ENCODE measurements at regions not wholly inside any gene's neighbourhood (a gene's known extent, or its start where the extent isn't known, plus 50 kb on each side); places are given as distances from the start of the nearest gene placed in this dataset.

GRCh38 chr15:38687775-38688495, 123.3 kb upstream of the RASGRP1 start:
- no peak overlapping the region for H2AFZ ChIP-seq (ENCODE audit: low read length)
- no peak overlapping the region for H3K56ac ChIP-seq (replicated peaks; ENCODE audit: insufficient read length, low read depth, low read length)
- ChIA-PET POLR2A (ENCODE audit: partially characterized antibody) (interaction anchor here (0.6 to 1.3 kb wide), 3 partner anchors 9 to 190 kb away, joined by 3 read pairs; no protein-coding TSS in a partner anchor), CTCF (ENCODE audit: partially characterized antibody) (interaction anchor here (0.6 to 7.4 kb wide), 18 partner anchors 12 to 391 kb away, joined by 3 to 72 read pairs (median 4); partner anchors contain the start of genes FAM98B and RASGRP1)
- H2BK120ac ChIP-seq (replicated peaks; ENCODE audit: low read depth, low read length): no peak overlapping the region
- no peaks in the 10 kb centered on the region for H3K9me3 ChIP-seq (ENCODE audit: insufficient read depth in 2 of 2, low read depth in 1 of 2, low read length in 1 of 2)
- FAIRE-seq (no peak), DNase-seq (ENCODE audit: low read depth in 1 of 2, low spot score in 2 of 2) (no peak)
- H4K5ac ChIP-seq (ENCODE audit: insufficient read length, low read depth, low read length): no peak overlapping the region
- no peak overlapping the region for H3K27ac ChIP-seq (ENCODE audit: low read depth, low read length)
- TF ChIP-seq HDAC2 (IDR thresholded peaks at IDR 0.05; ENCODE audit: borderline replicate concordance in 1 of 2, low read depth in 2 of 2, low read length in 2 of 2) (no peak), NRF1 (IDR thresholded peaks at IDR 0.05; ENCODE audit: low read depth, low read length) (no peak), CEBPB (IDR thresholded peaks at IDR 0.05; ENCODE audit: low read depth, low read length) (no peak), CHD1 (IDR thresholded peaks at IDR 0.05; ENCODE audit: low read depth, low read length) (no peak), FOSL1 (IDR thresholded peaks at IDR 0.05; ENCODE audit: insufficient read depth, low read depth, low read length) (no peak)
- H2BK12ac ChIP-seq (ENCODE audit: low read depth, low read length): no peak overlapping the region
- H3K4me1 ChIP-seq (replicated peaks in 1 of 4; ENCODE audit: control insufficient read depth in 3 of 4, insufficient read depth in 4 of 4, low read length in 3 of 4): peaks cover 0 to 4% (median 0%) of the 10 kb centered on the region in 4 experiments; a peak in 1 of 7 replicates
- H4K20me1 ChIP-seq (replicated peaks in 1 of 2; ENCODE audit: control insufficient read depth in 1 of 2, insufficient read depth in 2 of 2, low read length in 2 of 2): no peaks in the 10 kb centered on the region
- H2AK5ac ChIP-seq (ENCODE audit: low read depth, low read length): no peak overlapping the region
- H3K36me3 ChIP-seq (ENCODE audit: control insufficient read depth in 2 of 4, insufficient read depth in 4 of 4, low read length in 3 of 4): no peaks in the 10 kb centered on the region
- H2BK20ac ChIP-seq (ENCODE audit: low read length): no peak overlapping the region
- no peak overlapping the region for H2BK5ac ChIP-seq (ENCODE audit: low read depth, low read length)
- H3K4me3 ChIP-seq (ENCODE audit: extremely low read depth in 1 of 4, insufficient read depth in 2 of 4, low read depth in 3 of 4, low read length in 4 of 4): no peak overlapping the region
- H3K23ac ChIP-seq (ENCODE audit: insufficient read length): no peak overlapping the region
- no peaks in the 10 kb centered on the region for H3K79me1 ChIP-seq (ENCODE audit: low read depth, low read length)
- H3K14ac ChIP-seq (ENCODE audit: insufficient read length): no peak overlapping the region
- H3K4me2 ChIP-seq (ENCODE audit: insufficient read depth in 1 of 2, low read depth in 2 of 2, low read length in 2 of 2): no peak overlapping the region
- no peak overlapping the region for H4K91ac ChIP-seq (replicated peaks; ENCODE audit: insufficient read length, low read length)
- no peak overlapping the region for H3K9ac ChIP-seq (replicated peaks in 1 of 4; ENCODE audit: extremely low read depth in 1 of 4, low read depth in 3 of 4, low read length in 3 of 4)
- H4K8ac ChIP-seq (ENCODE audit: extremely low read depth, insufficient read depth, low read length): no peak overlapping the region
- H3K23me2 ChIP-seq (ENCODE audit: low read depth, low read length): no peaks in the 10 kb centered on the region
- H3K18ac ChIP-seq (ENCODE audit: extremely low read depth, low read length): no peak overlapping the region
- 91% methylated on average over 7 of the region's 7 CpGs; no CpG with 5 or more reads in 1 of the 2 experiments for WGBS, 2 experiments (ENCODE audit: extremely low coverage in 1 of 2, insufficient coverage in 1 of 2, insufficient read length in 1 of 2, insufficient replicate concordance in 2 of 2, low coverage in 1 of 2, low lambda C conversion rate in 2 of 2, missing lambda C conversion rate in 1 of 2)
- H3K79me2 ChIP-seq (ENCODE audit: control insufficient read depth in 1 of 2, insufficient read depth in 2 of 2, low read length in 2 of 2): no peaks in the 10 kb centered on the region
- no peaks in the 10 kb centered on the region for H3K27me3 ChIP-seq (replicated peaks in 1 of 4; ENCODE audit: control insufficient read depth in 3 of 4, extremely low read depth in 1 of 4, insufficient read depth in 3 of 4, low read length in 3 of 4)
- H3K4ac ChIP-seq (replicated peaks; ENCODE audit: insufficient read length, low read depth, low read length): no peak overlapping the region
- H2BK15ac ChIP-seq (ENCODE audit: low read length): no peak overlapping the region
